ENCODE measurements at regions not wholly inside any gene's neighbourhood (a gene's known extent, or its start where the extent isn't known, plus 50 kb on each side); places are given as distances from the start of the nearest gene placed in this dataset.

DNA sequence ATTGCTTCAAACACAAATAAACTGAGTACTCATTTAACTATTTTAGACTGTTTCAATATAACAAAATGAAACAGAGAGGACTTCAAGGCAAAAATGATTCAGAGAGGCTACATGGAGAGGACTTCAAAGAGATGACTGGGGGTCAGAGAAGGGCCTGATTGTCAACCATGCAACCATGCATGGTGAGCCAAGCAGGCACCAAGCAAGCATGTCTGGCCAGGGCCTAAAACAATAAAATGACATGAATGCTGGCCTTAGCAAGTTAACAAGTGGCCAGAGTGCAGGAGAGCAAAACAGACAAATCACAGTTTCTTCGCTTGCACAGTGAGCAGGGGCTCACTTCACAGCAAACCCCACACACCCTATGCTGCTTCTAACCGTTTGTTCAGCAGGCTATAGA, 356.5 kb upstream of the MTPN start:
- no peaks in the 10 kb centered on the region for H3K36me3 ChIP-seq
- DNase-seq (no peak), ATAC-seq (no peak)
- H3K4me3 ChIP-seq: no peak overlapping the region
- no peaks in the 10 kb centered on the region for H3K4me1 ChIP-seq
- no peak overlapping the region for H3K27ac ChIP-seq
- intact Hi-C loops (cut with DNase I): no loop called here
- H3K9me3 ChIP-seq: no peaks in the 10 kb centered on the region
- no peaks in the 10 kb centered on the region for H3K27me3 ChIP-seq
- TF ChIP-seq, protein P1, sequence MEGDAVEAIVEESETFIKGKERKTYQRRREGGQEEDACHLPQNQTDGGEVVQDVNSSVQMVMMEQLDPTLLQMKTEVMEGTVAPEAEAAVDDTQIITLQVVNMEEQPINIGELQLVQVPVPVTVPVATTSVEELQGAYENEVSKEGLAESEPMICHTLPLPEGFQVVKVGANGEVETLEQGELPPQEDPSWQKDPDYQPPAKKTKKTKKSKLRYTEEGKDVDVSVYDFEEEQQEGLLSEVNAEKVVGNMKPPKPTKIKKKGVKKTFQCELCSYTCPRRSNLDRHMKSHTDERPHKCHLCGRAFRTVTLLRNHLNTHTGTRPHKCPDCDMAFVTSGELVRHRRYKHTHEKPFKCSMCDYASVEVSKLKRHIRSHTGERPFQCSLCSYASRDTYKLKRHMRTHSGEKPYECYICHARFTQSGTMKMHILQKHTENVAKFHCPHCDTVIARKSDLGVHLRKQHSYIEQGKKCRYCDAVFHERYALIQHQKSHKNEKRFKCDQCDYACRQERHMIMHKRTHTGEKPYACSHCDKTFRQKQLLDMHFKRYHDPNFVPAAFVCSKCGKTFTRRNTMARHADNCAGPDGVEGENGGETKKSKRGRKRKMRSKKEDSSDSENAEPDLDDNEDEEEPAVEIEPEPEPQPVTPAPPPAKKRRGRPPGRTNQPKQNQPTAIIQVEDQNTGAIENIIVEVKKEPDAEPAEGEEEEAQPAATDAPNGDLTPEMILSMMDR (IDR thresholded peaks at IDR 0.05): no peak

DNA sequence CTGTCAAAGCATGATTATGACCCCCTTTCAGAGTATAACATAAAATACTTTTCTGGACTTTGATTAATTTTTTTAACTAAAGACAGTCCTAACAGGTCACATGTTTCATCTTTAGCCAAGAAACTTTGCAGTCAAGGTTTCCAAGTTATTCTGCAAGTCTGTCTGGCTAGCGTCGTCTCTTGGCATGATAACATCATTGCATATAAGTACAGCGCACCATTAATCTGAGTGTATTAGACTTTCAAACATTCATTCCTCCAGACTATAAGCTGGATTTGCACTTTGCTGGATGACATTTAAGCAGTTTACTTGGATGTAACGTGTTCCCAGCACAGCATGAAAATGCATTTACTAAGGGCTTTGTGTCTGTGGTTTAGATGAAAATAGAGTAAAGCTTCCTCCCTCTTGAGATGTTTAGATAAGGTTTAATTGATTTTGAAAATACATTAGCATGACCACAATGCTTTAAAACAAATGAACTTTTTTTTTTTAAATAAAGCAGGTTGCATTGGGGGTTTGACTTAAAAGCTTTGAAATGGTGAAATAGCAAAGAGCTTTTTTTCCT, 349.0 kb upstream of the MTPN start:
- ATAC-seq: no peak
- no peak for DNase-seq
- no peak overlapping the region for H3K4me3 ChIP-seq
- H3K9me3 ChIP-seq: peaks cover 0 to 1% of the 10 kb centered on the region in 2 donors
- H3K4me1 ChIP-seq: no peaks in the 10 kb centered on the region
- TF ChIP-seq, protein P1 (IDR thresholded peaks at IDR 0.05): no peak
- no peaks in the 10 kb centered on the region for H3K27me3 ChIP-seq
- intact Hi-C loops (cut with DNase I): no loop called here
- H3K36me3 ChIP-seq: no peaks in the 10 kb centered on the region
- H3K27ac ChIP-seq: no peak overlapping the region

DNA sequence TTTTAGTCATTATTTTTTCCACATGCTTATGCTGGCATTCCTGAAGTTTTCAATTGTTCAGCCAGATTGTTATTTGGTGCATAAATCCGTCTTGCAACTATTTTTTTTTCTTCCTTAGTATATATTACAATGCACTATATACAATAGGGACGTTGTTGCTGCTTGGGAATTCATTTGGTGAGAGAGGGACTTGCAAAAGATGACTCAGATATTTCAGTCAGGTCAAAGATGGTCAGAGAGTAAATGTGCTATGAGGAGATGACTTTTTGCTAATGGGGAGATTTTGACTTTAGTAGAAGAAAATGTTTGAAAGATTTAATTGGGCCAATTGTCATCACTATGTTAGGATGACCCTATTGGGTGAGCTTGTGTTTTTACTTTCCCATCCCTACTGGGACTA, 348.4 kb upstream of the MTPN start:
- TF ChIP-seq, protein P1 (IDR thresholded peaks at IDR 0.05): no peak
- Histone ChIP-seq H3K4me1 (no peaks in the 10 kb centered on the region), H3K27ac (no peak overlapping the region), H3K27me3 (no peaks in the 10 kb centered on the region), H3K9me3 (peaks cover 0 to 7% of the 10 kb centered on the region in 2 donors), H3K36me3 (no peaks in the 10 kb centered on the region), H3K4me3 (no peak overlapping the region)
- no peak for ATAC-seq
- DNase-seq: no peak
- intact Hi-C loops (cut with DNase I): no loop called here

DNA sequence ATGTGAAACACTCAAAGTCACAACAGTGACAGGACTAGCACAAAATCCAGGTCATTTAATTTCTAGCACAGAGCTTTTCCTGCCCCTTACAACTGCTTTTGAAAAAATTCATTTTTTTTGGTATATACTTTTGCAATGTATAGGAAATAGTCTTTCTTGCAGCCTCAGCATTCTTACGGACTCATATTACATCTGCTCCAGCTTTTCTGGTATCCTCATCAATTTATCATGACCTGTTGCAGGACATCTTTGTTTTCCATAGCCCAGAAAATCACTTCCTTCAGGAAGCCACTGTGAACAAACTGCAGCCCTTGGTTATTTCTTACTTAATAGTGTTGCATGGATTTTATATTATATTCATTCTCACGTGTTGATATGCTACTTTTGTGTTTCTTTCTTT, 347.9 kb upstream of the MTPN start:
- H3K9me3 ChIP-seq: peaks cover 0 to 12% of the 10 kb centered on the region in 2 donors
- no peaks in the 10 kb centered on the region for H3K36me3 ChIP-seq
- no peak overlapping the region for H3K4me3 ChIP-seq
- H3K4me1 ChIP-seq: no peaks in the 10 kb centered on the region
- no peak for DNase-seq
- TF ChIP-seq, protein P1 (IDR thresholded peaks at IDR 0.05): no peak
- H3K27ac ChIP-seq: no peak overlapping the region
- intact Hi-C loops (cut with DNase I): no loop called here
- ATAC-seq: no peak
- H3K27me3 ChIP-seq: no peaks in the 10 kb centered on the region

DNA sequence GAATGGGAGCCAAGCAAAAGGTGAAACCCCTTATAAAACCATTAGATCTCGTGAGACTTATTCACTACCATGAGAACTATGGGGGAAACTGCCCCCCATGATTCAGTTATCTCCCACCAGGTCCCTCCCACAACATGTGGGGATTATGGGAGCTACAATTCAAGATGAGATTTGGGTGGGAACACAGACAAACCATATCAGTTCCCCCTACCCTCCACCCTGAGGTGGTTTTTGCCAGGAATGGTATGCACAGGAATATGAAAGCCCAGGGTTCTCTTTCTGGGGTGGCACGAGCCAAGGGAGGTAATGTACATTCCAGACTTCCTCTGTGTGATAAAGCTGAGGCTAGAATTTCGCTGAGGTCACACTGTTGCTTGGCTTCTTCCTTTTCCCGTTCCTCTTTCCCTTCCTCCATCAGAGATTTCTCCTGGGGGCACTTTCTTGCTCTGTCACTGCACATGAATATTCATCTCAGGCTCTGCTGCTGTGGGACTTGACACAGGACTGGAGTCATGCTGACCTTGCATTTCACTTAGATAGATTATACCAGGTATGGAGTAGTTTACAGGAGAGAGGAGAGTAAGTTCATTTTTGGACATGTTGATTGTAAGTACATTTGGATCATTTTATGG, 347.0 kb upstream of the MTPN start:
- TF ChIP-seq, protein P1 (IDR thresholded peaks at IDR 0.05): no peak
- intact Hi-C loops (cut with DNase I): no loop called here
- ATAC-seq: no peak

More for the DNA sequence above, 347.0 kb upstream of the MTPN start:
- H3K27ac ChIP-seq: no peak overlapping the region
- no peak overlapping the region for H3K4me3 ChIP-seq
- no peaks in the 10 kb centered on the region for H3K36me3 ChIP-seq
- DNase-seq: no peak
- H3K4me1 ChIP-seq: no peaks in the 10 kb centered on the region
- H3K27me3 ChIP-seq: no peaks in the 10 kb centered on the region
- peaks cover 0 to 13% of the 10 kb centered on the region in 2 donors for H3K9me3 ChIP-seq

Data from left lung (tissue), 4 donors.